ENCODE measurements at regions not wholly inside any gene's neighbourhood (a gene's known extent, or its start where the extent isn't known, plus 50 kb on each side); places are given as distances from the start of the nearest gene placed in this dataset.
A peak's percentile ranks its signal among the peaks of the same experiment; 100 is the strongest.

DNA sequence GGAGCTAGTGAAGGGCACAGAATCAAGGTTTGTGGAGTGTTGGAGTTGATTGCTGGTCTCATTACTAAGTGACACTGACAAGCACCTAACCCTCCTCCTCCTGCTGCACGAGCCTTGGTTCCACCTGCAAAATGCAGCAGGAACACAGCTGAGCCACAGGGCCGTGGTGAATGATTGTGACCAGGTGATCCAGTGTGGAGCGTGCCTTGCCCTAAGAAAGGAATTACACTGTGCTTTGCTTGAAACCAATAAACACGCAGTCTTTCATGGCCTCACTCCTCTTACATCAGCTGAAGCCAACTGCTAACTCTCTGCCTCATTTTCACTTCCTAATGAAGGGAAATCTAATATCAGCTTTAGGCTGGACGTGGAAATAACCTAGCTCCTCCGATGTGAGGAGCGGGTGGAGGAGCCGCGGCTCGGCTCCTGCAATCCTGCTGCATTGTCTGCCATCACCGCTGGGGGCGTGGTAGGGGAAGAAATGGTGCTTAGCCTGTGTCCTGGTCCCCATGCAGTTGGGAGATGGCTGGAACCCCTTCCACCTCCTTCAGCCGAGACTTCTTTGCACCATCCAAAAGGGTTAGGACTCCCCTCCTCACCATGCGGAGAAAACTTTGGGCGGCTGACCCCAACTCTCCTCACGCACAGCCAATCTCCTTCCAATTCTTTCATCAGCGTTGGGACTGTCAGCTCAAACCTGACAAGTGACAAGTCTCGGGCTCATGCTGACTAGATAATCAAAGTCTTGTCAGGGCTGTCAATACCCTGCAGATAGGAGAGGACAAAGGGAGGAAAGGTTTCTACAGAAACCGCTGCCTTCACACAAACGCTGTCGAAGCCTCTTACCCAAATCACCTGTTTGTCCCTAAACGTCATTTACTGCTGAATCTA is 427.9 kb downstream of the ZNF536 start:
- TF ChIP-seq EZH2 (IDR thresholded peaks at IDR 0.05) = no peak
- peak; percentile 86 for TF ChIP-seq CTCF (IDR thresholded peaks at IDR 0.05)
- peak overlapping the region; percentile 83 for H2AFZ ChIP-seq (replicated peaks)
- H3K4me3 ChIP-seq = no peak overlapping the region

GRCh38 chr19:30795727-30796126 is 423.5 kb downstream of the ZNF536 start:
- Mint-ChIP-seq H3K27ac (no peak overlapping the region), H3K4me3 (no peak overlapping the region), H3K4me1 (peaks cover 7% of the 10 kb centered on the region), H3K9me3 (peaks cover 4% of the 10 kb centered on the region), H3K27me3 (ENCODE audit: insufficient read depth, low read depth) (peaks cover 17% of the 10 kb centered on the region), H3K36me3 (no peaks in the 10 kb centered on the region)
- Histone ChIP-seq H3K4me3 (no peak overlapping the region), H3K4me2 (no peak overlapping the region), H3F3A (ENCODE audit: low read depth) (no peaks in the 10 kb centered on the region), H2AFZ (replicated peaks) (no peak overlapping the region), H3K79me2 (ENCODE audit: low read depth) (no peaks in the 10 kb centered on the region), H3K27me3 (peaks cover 13% of the 10 kb centered on the region), H3K27ac (no peak overlapping the region), H3K9me3 (ENCODE audit: low read depth) (no peaks in the 10 kb centered on the region), H3K4me1 (no peaks in the 10 kb centered on the region), H3K9ac (no peak overlapping the region), H3K36me3 (no peaks in the 10 kb centered on the region), H4K20me1 (ENCODE audit: low read depth) (no peaks in the 10 kb centered on the region)
- no peak for TF ChIP-seq CTCF (IDR thresholded peaks at IDR 0.05)
- no peak for TF ChIP-seq EZH2 (IDR thresholded peaks at IDR 0.05)
- no peak for TF ChIP-seq EZH2phosphoT487 (IDR thresholded peaks at IDR 0.05)
- no peak for DNase-seq (ENCODE audit: low spot score)

More for the DNA sequence above, 427.9 kb downstream of the ZNF536 start:
- H3K4me3 Mint-ChIP-seq = no peak overlapping the region
- no peaks in the 10 kb centered on the region for H3K9me3 Mint-ChIP-seq
- Histone ChIP-seq H3K79me2 (ENCODE audit: low read depth) (no peaks in the 10 kb centered on the region), H4K20me1 (ENCODE audit: low read depth) (no peaks in the 10 kb centered on the region), H3F3A (ENCODE audit: low read depth) (no peaks in the 10 kb centered on the region), H3K27me3 (peaks cover 13% of the 10 kb centered on the region), H3K9me3 (ENCODE audit: low read depth) (no peaks in the 10 kb centered on the region), H3K9ac (no peak overlapping the region), H3K4me2 (no peak overlapping the region), H3K36me3 (no peaks in the 10 kb centered on the region), H3K4me1 (no peaks in the 10 kb centered on the region), H3K27ac (no peak overlapping the region)
- H3K36me3 Mint-ChIP-seq = no peaks in the 10 kb centered on the region
- H3K27ac Mint-ChIP-seq = no peak overlapping the region
- H3K27me3 Mint-ChIP-seq (ENCODE audit: insufficient read depth, low read depth) = peaks cover 10% of the 10 kb centered on the region
- H3K4me1 Mint-ChIP-seq = peaks cover 10% of the 10 kb centered on the region
- DNase-seq (ENCODE audit: low spot score) = peak; percentile 80

GRCh38 chr19:30792561-30793505 is 420.6 kb downstream of the ZNF536 start:
- Mint-ChIP-seq H3K4me1 (no peaks in the 10 kb centered on the region), H3K9me3 (peaks cover 4% of the 10 kb centered on the region), H3K4me3 (no peak overlapping the region), H3K27ac (peak overlapping the region; percentile 18), H3K36me3 (no peaks in the 10 kb centered on the region), H3K27me3 (ENCODE audit: insufficient read depth, low read depth) (peaks cover 10% of the 10 kb centered on the region)
- no peaks in the 10 kb centered on the region for H3K4me1 ChIP-seq
- no peak overlapping the region for H3K4me3 ChIP-seq
- no peaks in the 10 kb centered on the region for H3K9me3 ChIP-seq (ENCODE audit: low read depth)
- no peak overlapping the region for H3K4me2 ChIP-seq
- H3K79me2 ChIP-seq (ENCODE audit: low read depth) = no peaks in the 10 kb centered on the region
- TF ChIP-seq EZH2phosphoT487 (IDR thresholded peaks at IDR 0.05) (no peak), EZH2 (IDR thresholded peaks at IDR 0.05) (no peak), CTCF (IDR thresholded peaks at IDR 0.05) (no peak)
- H3K27me3 ChIP-seq = no peaks in the 10 kb centered on the region
- no peak overlapping the region for H2AFZ ChIP-seq (replicated peaks)
- no peak for DNase-seq (ENCODE audit: low spot score)
- H3K27ac ChIP-seq = no peak overlapping the region
- no peak overlapping the region for H3K9ac ChIP-seq
- no peaks in the 10 kb centered on the region for H4K20me1 ChIP-seq (ENCODE audit: low read depth)
- H3F3A ChIP-seq (ENCODE audit: low read depth) = no peaks in the 10 kb centered on the region
- H3K36me3 ChIP-seq = no peaks in the 10 kb centered on the region

Data from neural progenitor cell (in vitro differentiated cells).